ENCODE measurements at regions not wholly inside any gene's neighbourhood (a gene's known extent, or its start where the extent isn't known, plus 50 kb on each side); places are given as distances from the start of the nearest gene placed in this dataset.

DNA sequence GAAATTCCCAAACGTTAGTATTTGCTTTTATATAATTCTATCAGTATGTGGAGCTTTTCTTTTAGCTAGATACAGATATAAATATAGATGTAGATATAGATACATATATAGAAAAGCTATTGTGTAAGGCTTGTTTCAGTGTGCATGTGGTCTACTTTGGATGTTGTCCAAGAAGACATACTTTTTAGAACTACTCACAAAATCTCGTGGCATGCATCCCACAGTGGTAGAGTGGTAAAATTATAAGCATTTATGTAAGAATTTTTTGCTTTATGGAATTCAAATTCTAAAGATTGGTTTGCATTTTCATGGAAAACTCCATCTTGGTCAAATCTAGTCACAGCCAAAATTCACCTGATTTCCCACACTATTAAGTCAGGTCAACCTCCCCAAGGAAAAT, 880.4 kb downstream of the EFNB2 start:
- DNase-seq: no peak

- no peak for DNase-seq
These were observed 891.5 kb downstream of the EFNB2 start for GRCh38 chr13:105643966-105644365.

DNA sequence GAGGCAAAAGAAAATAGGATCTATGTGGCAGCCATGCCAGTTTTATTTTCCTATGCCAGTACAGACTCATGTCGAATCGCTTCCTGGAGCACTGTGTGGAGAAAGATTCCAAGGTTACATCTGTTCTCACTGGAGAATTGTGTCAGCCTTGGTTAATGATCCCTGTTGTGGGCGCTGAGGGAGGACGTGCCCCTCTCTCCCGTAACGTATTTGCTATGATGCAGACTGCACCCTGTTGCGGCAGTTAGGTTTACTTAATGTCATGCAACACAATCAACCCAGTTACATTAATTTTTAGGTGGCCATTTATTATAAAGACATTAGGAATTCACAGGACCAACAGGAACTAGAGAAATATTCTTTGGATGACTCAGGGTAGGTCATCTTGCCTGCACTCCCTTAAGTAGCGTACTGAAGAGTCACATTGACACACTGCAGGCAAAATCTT, 892.9 kb downstream of the EFNB2 start:
- no peak for DNase-seq

GRCh38 chr13:105641121-105641520, 894.3 kb downstream of the EFNB2 start:
- DNase-seq: no peak

DNA sequence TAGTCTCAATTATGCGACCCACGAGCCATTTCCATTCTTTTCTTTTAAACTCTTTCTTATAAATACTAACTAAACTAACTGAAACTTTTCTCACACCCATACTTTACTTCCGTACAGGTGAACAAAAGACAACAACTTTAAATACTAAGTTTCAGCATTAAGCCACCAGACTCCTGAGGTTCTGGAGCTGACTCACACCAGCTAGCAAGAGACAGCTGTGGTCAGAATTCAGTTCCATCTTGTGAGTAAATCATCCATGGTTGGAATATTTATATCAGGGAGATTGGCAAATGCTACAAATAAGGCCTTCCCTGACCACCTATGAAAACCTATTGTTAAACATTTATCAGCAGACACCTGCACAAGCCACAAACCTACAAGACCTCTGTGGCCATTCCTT, 897.0 kb downstream of the EFNB2 start:
- DNase-seq: no peak

DNA sequence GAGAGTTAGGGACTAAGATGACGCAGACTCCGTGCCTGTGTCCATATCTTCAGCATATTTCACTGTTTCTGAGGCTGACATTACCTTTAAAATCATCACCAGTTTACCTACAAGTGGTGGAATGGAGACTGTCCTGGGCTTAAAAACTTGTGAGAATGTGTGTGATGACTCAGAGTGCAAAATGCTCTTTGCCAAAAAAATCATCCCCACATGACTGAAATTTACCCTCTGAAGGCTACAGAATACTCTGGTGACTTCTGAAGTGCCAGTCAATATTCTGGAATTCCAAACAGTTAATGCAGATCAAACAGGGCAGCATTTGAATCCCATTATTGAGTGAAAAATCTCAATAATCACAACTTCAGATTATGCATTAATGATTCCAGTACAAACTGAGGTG, 901.4 kb downstream of the EFNB2 start:
- DNase-seq: no peak

GRCh38 chr13:105630431-105630830, 905.0 kb downstream of the EFNB2 start:
- no peak for DNase-seq

DNA sequence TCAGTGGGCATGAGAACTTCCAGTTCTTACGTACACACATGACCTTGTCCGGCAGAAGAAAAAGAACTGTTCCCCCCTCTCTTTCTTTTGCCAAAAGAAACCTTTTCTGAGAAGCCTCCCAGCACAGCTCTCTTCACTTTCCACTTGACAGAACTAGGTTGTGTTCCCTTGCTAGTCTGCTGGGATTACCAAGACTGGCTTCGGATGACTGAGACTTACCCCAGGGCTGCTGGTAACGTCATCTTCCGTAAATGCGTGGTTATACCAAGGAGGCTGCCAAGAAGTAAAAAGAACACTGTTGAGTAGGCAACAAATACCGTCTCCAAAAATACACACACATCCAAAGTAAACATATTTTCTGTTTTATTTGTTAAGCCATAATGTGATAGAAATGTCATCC, 908.2 kb downstream of the EFNB2 start:
- DNase-seq: no peak

DNA sequence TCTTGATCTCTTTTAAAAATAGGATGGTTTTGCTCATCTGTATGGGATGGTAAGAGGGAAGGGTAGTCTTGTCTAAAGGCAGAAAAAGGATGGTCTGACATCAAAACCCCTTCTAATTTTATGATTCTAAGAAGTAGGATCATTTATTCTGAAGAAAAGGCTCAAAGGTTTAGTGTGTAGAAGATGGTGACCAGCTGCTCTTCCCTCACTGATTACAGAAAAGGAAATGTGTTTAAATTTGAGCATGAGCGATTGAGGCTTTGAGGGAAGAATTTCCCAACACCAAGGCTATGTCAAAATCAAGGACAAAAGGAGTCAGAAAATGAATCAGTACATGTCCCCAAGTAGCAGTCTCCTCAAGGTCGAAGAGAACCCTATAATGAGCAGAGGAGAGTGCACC, 909.8 kb downstream of the EFNB2 start:
- DNase-seq: no peak

DNA sequence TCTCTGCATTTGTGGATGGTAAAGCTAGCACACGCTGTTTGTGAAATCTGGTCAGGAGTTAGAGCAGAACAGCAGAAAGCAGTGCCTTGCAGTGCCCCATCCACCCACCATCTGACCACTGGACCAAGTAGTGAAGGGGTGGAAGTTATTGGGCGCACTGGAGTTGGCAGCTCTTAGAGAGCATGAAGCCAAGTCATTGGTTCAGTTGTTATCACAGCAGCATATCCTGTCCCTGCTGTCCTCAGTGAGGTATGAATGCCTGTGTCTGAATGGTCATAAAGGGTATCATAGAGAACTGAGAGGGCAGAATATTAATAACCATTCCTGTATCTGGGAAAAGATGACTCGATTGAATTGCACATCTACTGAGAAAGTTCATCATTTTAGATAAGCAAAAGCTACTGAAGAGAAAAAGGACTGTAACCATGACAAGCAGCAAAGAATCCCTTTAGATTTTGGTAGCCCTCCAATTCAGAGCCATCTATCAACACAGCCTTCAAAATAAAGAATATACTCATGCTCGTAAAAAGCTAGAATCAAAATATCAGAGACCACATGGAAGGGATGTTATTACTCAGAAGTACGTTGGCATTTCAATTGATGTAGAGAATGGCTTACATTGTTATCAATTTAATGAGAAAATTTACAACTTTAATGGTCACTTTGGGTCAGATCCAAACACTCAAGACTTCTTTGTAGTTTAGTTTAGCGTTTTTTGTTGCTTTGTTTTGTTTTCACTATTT, 919.0 kb downstream of the EFNB2 start:
- DNase-seq: no peak

DNA sequence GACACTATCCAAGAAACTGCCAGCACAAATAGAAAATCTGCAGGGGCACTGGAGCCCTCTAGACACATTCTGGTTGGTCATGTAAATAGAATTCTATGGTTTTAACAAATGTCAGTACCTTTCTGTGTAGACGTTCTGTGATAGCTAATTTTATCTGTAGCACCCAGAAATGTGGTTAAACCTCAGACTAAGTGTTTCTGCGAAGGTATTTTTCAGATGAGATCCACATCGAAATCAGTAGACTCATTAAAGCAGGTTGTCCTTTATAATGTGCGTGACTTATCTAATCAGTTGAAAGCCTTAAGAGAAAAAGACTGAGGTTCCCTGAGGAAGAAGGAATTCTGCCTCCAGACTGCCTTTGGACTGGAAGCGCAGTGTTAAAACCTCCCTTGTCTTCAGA, 922.9 kb downstream of the EFNB2 start:
- no peak for DNase-seq

- DNase-seq: no peak
These were observed 924.0 kb downstream of the EFNB2 start for GRCh38 chr13:105611424-105611823.

DNA sequence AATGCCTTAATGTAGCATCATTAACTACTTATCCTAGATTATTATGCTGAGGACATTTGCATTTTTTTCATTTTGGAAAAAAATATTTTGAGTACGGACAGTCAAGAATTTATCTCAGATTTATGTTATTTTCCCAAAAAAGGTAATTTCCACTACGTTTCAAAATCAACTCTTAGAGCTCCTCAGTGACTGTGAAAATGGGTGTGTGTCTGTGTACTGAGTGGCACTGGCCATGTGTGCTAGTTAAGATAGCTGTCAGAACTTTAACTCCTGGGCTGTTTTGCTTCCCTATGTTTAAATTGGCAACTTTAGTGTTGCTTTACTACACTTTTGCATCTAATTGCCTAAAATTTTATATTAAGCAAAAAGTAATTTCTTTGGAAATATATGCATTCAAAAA, 927.4 kb downstream of the EFNB2 start:
- no peak for DNase-seq

GRCh38 chr13:105607426-105607825, 928.0 kb downstream of the EFNB2 start:
- no peak for DNase-seq

GRCh38 chr13:105607016-105607415, 928.4 kb downstream of the EFNB2 start:
- DNase-seq: no peak

- no peak for DNase-seq
These were observed 932.3 kb downstream of the EFNB2 start for GRCh38 chr13:105602956-105603670.

DNA sequence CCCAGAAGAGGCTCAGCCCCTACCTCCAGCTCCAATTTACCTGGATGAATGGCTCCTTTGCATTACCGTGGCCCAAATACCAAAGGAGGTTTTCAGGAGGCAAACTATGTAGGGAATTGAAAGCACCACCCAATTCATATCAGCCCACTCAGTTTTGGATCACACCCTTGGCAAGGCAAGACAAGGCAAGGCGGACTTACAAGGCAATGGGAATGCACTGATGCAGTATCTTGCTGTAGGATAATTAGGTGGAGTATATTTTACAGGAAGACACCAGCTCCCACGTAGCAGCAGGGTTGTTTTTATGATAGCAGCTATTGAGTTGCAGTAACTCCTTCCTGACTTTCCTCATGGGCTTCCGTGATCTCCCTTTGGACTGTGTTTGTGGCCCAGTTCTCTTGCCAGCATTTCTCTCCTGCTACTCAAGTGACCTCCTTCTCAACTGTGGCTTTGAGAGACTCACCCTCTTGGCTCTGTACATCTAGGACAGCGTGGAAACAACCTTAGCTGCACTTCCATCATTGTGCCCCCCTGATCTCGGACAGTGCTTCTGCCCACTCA, 935.9 kb downstream of the EFNB2 start:
- no peak for DNase-seq

DNA sequence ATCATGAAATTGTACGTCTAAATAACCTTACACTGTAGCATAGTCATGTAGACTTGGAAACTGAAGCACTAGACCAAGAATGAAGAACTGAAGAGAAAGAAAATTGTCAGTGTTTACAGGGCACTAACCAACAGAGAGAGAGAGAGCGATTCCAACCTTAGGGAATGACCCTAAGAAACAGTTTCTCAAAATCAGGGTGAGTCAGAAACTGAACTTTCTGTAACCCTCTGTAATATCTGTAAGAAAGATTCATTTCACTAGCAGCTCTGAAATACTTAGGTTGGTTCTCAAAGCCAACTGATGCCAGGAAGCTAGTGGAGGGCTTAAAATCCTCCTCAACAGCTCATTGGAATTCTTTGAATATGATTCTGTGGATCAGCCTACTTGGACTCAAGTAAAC, 936.9 kb downstream of the EFNB2 start:
- no peak for DNase-seq

DNA sequence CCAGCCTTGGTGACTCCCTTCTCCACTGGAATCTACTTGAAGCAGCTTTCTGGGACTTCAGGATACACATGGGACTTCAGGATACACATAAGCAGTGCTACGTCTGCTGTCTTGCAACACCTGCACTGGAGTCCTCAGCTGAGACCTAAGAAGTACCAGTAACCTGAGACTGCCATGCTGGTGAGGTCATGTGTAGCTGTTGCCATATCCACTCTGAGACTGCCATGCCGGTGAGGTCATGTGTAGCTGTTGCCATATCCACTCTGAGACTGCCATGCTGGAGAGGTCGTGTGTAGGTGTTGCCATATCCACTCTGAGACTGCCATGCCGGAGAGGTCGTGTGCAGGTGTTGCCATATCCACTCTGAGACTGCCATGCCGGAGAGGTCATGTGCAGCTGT, 937.9 kb downstream of the EFNB2 start:
- no peak for DNase-seq

GRCh38 chr13:105595471-105595870, 940.0 kb downstream of the EFNB2 start:
- no peak for DNase-seq

GRCh38 chr13:105591277-105591676, 944.2 kb downstream of the EFNB2 start:
- no peak for DNase-seq

GRCh38 chr13:105587786-105588185, 947.7 kb downstream of the EFNB2 start:
- DNase-seq: no peak

- DNase-seq: no peak
These were observed 955.4 kb downstream of the EFNB2 start for GRCh38 chr13:105579821-105580710.

Measured in activated naive CD4-positive, alpha-beta T cell treated with anti-CD3 and anti-CD28 coated beads, Interleukin-2, amount 50 U/mL, for 16 hours (primary cell).